ENCODE measurements at regions not wholly inside any gene's neighbourhood (a gene's known extent, or its start where the extent isn't known, plus 50 kb on each side); places are given as distances from the start of the nearest gene placed in this dataset.

- Histone ChIP-seq H3K9me2 (replicated peaks; ENCODE audit: insufficient read depth, low read length) (no peaks in the 10 kb centered on the region), H3K79me2 (ENCODE audit: low read length) (no peaks in the 10 kb centered on the region), H3F3A (ENCODE audit: insufficient read depth, low read length) (no peaks in the 10 kb centered on the region), H3K4me1 (ENCODE audit: low read length) (no peaks in the 10 kb centered on the region), H2AFZ (ENCODE audit: low read length) (no peak overlapping the region), H3K9me3 (replicated peaks; ENCODE audit: insufficient read depth, low read length) (no peaks in the 10 kb centered on the region), H3K4me2 (ENCODE audit: low read depth, low read length) (no peak overlapping the region), H3K27ac (ENCODE audit: low read length) (no peak overlapping the region), H3K4me3 (ENCODE audit: low read length) (no peak overlapping the region), H3K27me3 (replicated peaks; ENCODE audit: insufficient read depth, low read length) (no peaks in the 10 kb centered on the region), H3K36me3 (replicated peaks; ENCODE audit: insufficient read depth, low read length) (no peaks in the 10 kb centered on the region), H3K9ac (ENCODE audit: low read length) (no peak overlapping the region), H4K20me1 (ENCODE audit: insufficient read depth, low read length) (no peaks in the 10 kb centered on the region)
- no peak for TF ChIP-seq EZH2phosphoT487 (IDR thresholded peaks at IDR 0.05; ENCODE audit: low read length)
- no peak for DNase-seq
These were observed 111.3 kb downstream of the FBXO4 start for GRCh38 chr5:42036379-42036778.

- TF ChIP-seq EZH2phosphoT487 (IDR thresholded peaks at IDR 0.05; ENCODE audit: low read length) (no peak), CTCF (IDR thresholded peaks at IDR 0.05; ENCODE audit: low read length) (no peak), EZH2 (optimal IDR thresholded peaks at IDR 0.05; ENCODE audit: low read depth, low read length) (no peak)
- no peak for DNase-seq
- Histone ChIP-seq H3K9me2 (replicated peaks; ENCODE audit: insufficient read depth, low read length) (no peaks in the 10 kb centered on the region), H3K27me3 (replicated peaks; ENCODE audit: insufficient read depth, low read length) (no peaks in the 10 kb centered on the region), H3K4me2 (ENCODE audit: low read depth, low read length) (no peak overlapping the region), H3K79me2 (ENCODE audit: low read length) (no peaks in the 10 kb centered on the region), H3K9me3 (replicated peaks; ENCODE audit: insufficient read depth, low read length) (no peaks in the 10 kb centered on the region), H3K9ac (ENCODE audit: low read length) (no peak overlapping the region), H2AFZ (ENCODE audit: low read length) (no peak overlapping the region), H3K27ac (ENCODE audit: low read length) (no peak overlapping the region), H3K36me3 (replicated peaks; ENCODE audit: insufficient read depth, low read length) (no peaks in the 10 kb centered on the region), H4K20me1 (ENCODE audit: insufficient read depth, low read length) (no peaks in the 10 kb centered on the region), H3F3A (ENCODE audit: insufficient read depth, low read length) (no peaks in the 10 kb centered on the region), H3K4me3 (ENCODE audit: low read length) (no peak overlapping the region), H3K4me1 (ENCODE audit: low read length) (no peaks in the 10 kb centered on the region)
These were observed 112.4 kb downstream of the FBXO4 start for GRCh38 chr5:42037379-42037932.

GRCh38 chr5:42043400-42043799 is 118.3 kb downstream of the FBXO4 start:
- Histone ChIP-seq H2AFZ (ENCODE audit: low read length) (no peak overlapping the region), H4K20me1 (ENCODE audit: insufficient read depth, low read length) (no peaks in the 10 kb centered on the region), H3K79me2 (ENCODE audit: low read length) (no peaks in the 10 kb centered on the region), H3K4me1 (ENCODE audit: low read length) (no peaks in the 10 kb centered on the region), H3K36me3 (replicated peaks; ENCODE audit: insufficient read depth, low read length) (no peaks in the 10 kb centered on the region), H3K9me2 (replicated peaks; ENCODE audit: insufficient read depth, low read length) (no peaks in the 10 kb centered on the region), H3K9me3 (replicated peaks; ENCODE audit: insufficient read depth, low read length) (no peaks in the 10 kb centered on the region), H3K9ac (ENCODE audit: low read length) (no peak overlapping the region), H3K27me3 (replicated peaks; ENCODE audit: insufficient read depth, low read length) (no peaks in the 10 kb centered on the region), H3F3A (ENCODE audit: insufficient read depth, low read length) (no peaks in the 10 kb centered on the region), H3K27ac (ENCODE audit: low read length) (no peak overlapping the region), H3K4me3 (ENCODE audit: low read length) (no peak overlapping the region), H3K4me2 (ENCODE audit: low read depth, low read length) (no peak overlapping the region)
- DNase-seq: no peak
- TF ChIP-seq EZH2phosphoT487 (IDR thresholded peaks at IDR 0.05; ENCODE audit: low read length): no peak
- TF ChIP-seq CTCF (IDR thresholded peaks at IDR 0.05; ENCODE audit: low read length): no peak
- TF ChIP-seq EZH2 (optimal IDR thresholded peaks at IDR 0.05; ENCODE audit: low read depth, low read length): no peak

- H3K9me2 ChIP-seq (replicated peaks; ENCODE audit: insufficient read depth, low read length): no peaks in the 10 kb centered on the region
- peak; percentile 87 for TF ChIP-seq CTCF (IDR thresholded peaks at IDR 0.05; ENCODE audit: low read length)
- no peak for TF ChIP-seq EZH2phosphoT487 (IDR thresholded peaks at IDR 0.05; ENCODE audit: low read length)
- no peak overlapping the region for H2AFZ ChIP-seq (ENCODE audit: low read length)
- DNase-seq: peak; percentile 56
- H3K27ac ChIP-seq (ENCODE audit: low read length): no peak overlapping the region
- H3K4me2 ChIP-seq (ENCODE audit: low read depth, low read length): no peak overlapping the region
- no peaks in the 10 kb centered on the region for H3F3A ChIP-seq (ENCODE audit: insufficient read depth, low read length)
- H3K79me2 ChIP-seq (ENCODE audit: low read length): no peaks in the 10 kb centered on the region
- no peak overlapping the region for H3K4me3 ChIP-seq (ENCODE audit: low read length)
- H3K27me3 ChIP-seq (replicated peaks; ENCODE audit: insufficient read depth, low read length): no peaks in the 10 kb centered on the region
- H3K36me3 ChIP-seq (replicated peaks; ENCODE audit: insufficient read depth, low read length): no peaks in the 10 kb centered on the region
- no peaks in the 10 kb centered on the region for H4K20me1 ChIP-seq (ENCODE audit: insufficient read depth, low read length)
- no peak overlapping the region for H3K9ac ChIP-seq (ENCODE audit: low read length)
- H3K9me3 ChIP-seq (replicated peaks; ENCODE audit: insufficient read depth, low read length): no peaks in the 10 kb centered on the region
- no peaks in the 10 kb centered on the region for H3K4me1 ChIP-seq (ENCODE audit: low read length)
These were observed 132.2 kb downstream of the FBXO4 start for GRCh38 chr5:42057254-42057690.
